HG03469 (cell line): ENCODE measurements at regions not wholly inside any gene's neighbourhood (a gene's known extent, or its start where the extent isn't known, plus 50 kb on each side); places are given as distances from the start of the nearest gene placed in this dataset.

Experiments
- ATAC-seq: cut with Tn5 transposase; IDR thresholded peaks from one replicate; pipeline ENCODE4 v1.9.1; 2021; ENCODE audit warnings: mild to moderate bottlenecking, moderate library complexity, moderate number of reproducible peaks; ENCODE audit not compliant: unreplicated experiment

DNA sequence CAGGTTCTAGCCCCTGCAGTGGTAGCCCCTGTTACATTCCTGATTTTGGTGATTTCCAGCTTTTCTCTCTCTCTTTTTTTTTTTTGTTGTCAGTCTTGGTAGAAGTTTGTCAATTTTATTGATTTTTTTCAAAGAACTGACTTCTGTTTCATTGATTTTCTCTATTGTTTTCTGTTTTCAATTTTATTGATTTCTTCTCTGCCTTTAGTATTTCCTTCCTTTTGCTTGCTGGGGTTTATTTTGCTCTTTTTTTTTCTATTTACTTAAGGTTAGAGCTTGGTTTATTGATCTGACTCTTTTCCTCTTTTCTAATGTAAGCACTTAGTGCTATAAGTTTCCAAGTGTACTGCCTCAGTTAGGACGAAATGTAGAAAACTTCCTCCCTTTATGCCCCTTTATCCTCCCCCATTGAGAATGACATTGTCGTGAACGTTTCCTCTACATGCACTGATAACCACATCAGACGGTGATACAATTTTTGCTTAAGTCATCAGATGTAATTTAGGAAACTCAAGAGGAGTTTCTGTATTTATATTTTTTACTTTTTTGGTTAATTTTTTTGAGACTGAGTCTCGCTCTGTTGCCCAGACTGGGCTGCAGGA is 81.1 kb upstream of the HS6ST1 start:
- no peak for ATAC-seq

DNA sequence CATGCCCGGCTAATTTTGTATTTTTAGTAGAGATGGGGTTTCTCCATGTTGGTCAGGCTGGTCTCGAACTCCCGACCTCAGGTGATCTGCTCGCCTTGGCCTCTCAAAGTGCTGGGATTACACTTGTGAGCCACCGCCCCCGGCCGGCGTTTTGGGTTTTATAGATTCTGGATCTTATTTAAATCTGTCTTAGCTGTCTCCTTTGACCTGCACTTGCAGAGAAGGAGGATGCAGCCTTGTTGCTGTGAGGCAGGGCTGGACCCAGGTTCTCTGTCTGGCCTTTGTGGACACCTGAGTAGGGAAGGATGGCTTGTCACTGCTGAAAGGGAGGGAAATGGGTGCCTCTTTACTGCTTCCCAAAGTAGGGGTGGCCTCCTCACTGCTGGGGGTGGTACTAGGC is 83.0 kb upstream of the HS6ST1 start:
- ATAC-seq = no peak

DNA sequence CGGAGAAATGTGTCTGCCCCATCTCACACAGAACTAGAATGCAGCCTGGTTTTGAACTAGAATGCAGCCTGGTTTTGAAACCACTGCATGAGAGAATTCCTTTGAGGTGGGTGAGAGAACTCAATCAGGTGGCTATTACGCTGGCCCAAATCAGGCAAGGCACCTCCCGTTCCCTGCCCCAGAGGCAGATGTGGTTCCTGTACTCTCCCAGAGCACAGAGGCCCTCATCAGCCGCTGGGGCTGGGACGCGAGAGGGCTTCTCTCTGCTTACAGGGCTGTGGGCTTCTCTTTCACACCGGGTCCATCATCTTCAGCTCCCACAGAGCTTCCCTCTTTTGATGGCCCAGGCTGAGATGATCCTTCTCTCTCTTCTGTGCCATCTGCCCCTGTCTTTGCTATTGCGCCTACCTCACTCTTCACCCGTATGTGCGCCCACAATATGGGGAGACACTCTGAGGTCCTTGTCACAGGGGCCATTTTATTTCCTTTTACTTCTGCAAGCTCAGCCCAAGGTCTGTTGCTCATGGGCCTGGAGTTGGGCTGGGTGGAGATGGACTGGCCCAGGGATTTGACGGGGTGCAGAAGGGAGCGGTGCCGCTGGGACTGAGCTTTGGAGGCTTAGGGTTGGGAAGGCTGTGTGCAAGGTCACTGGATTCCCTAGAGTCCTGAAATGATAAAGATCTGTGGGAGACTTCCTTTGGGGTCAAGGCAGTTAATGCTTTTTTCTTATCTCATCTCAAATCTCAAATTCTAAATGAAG is 84.4 kb upstream of the HS6ST1 start:
- ATAC-seq = no peak

DNA sequence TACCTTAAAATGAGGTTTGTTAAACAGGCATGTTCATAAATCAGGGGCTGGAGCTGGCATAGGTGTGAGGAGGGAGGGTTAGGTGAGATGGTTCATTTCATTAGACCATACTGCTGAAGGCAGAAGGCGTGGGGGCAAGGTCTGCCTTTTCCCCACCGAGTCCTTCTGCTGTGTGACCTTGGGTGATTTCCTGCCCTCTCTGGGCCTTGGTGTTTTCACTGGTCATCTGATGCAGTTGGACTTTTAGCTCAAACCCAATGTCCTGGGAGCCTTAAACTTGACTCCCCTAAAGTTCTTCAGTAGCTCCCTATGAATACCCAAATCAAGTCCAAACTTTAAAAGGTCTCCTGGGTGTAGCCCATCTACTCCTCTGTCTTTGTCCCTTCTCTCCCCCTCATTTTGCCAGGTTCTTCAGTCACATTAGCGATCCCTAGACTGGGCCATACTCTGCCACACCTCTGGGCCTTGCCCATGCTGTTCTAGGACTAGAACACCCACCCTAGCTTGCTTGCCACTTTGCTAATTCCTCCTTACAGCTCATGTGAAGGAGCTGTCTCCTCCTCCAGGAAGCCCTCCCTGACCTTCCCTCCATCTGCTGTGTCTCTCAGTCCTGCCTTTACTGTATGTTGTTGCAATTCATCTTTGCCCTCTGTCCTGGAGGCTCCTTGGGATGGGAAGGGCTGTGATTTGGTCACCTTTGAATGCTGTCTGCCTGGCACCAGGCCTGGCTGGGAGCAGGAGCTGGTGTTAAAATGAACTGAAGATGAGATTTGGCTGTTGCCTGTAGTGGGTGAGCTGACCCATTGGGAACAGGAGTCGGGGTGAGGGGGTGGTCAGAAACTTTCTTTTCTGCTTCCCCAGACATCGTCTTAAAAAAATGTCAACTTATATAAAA is 85.4 kb upstream of the HS6ST1 start:
- no peak for ATAC-seq

DNA sequence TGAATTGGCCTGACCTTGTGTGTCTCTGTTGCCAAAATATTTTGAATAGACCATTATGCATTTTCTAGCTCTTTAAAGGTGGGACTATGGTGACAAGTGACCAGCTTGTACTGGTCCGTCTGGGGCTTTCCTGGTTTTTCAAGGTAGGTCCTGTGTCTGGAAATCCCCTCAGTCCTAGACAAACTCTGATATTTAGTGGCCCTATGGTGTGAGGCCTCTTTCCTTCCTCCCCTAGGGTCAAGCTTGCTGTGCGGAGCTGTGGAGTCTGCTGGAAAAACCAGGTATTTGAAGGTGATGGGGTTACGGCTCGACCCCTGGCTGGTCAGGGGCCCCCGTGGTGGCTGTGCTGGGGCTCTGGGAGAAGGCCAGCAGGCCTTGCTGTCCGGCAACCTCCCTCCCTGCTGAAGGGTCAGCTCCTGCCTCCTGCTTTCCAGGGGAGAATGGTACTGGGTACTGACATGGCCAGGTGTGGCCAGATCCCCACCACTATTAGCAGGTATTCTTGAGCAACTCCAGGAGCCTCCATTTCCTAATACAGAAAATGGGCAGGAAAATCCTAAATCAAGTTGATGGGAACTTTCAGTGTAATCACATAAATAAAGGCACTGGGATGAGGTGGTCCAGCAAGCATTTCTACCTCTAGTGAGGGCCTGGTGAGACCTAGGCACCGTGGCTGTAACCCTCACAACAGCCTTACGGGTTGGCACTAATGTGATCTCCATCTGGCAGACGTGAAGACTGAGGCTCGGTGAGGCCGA is 86.2 kb upstream of the HS6ST1 start:
- no peak for ATAC-seq

DNA sequence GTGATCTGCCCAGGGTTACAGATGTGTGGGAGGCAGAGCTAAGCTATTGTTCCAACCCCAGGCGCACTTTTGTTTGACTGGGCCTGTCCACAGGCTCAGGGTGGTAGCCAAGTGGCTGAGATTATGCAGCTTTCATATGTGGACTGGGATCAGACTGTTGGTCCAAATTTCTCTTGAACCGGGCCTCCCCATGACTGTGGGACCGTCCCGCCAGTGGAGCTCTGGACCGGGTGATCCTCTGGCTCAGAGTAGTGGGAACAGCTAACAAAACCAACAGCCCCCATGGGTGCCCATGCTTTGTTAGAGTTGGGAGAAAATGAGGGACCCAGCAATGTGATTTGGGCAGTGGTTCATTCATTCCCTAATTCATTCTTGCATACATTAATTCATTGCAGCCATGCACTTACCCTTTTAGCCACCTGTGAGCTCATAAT is 86.8 kb upstream of the HS6ST1 start:
- no peak for ATAC-seq

DNA sequence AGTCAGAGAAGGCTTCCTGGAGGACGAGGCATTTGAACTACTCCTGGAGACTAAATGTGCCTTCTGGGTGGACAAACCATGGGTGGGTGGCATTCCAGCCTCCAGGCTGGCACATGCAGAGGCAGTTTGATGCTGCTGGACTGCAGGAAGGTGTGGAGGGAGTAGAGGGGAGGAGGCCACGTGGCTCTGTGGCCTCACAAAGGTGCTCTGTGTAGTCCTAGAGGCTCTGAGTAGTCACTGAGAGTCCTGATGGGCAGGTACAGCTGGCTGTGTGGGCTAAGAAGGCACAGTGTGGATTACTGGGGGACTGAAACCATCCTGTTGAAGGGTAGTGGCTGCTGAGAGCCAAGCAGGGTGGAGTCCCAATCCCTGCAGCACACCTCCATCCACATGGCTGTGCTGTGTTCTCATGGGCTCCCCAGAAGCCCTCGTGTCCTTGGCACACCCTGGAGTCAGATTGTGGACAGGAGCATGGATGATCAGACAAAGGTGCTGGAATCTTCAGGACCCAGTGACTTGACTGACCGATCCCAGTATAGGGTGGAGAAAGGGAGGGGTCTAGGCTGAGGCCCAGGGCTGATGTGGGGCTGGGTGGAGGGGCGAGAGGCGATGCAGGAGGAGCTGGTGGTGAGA is 87.4 kb upstream of the HS6ST1 start:
- ATAC-seq = no peak

DNA sequence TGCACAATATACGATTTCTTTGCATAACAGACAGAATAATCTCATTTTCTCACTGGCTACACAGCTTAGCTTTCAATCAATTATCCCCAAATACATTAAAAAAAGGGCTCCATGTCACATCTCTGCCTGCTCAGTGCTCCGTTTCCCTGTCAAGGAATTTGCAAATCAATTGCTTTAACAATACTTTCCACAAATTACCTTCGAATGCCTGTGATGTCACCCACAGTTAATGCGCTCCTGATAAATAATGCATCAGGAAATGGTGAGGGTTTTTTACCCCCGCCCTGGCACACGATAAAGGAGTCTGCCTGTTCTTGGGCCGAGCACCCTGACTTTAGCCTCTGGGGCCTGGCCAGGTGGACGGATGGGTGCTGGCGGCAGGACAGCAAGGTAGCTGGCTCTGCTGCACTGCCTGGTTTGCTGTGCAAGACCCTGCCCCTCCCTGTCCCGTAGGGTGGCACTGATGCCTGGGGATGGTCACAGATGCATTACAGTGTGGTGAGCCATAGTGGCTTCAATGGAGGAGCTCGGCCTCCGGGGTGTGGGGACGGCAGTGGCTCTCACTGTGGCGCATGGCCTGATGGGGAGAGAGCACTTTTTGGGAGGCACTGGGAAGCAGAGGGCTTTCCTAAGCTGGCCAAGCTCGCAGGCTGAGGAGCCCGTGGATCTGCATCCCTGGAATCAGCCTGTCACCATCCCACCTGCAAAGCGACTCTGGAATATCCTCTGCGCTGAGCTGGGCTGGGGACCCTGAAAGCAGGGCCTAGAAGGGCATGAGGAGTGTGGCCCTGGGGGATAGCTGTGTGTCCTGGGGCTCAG is 88.3 kb upstream of the HS6ST1 start:
- no peak for ATAC-seq

DNA sequence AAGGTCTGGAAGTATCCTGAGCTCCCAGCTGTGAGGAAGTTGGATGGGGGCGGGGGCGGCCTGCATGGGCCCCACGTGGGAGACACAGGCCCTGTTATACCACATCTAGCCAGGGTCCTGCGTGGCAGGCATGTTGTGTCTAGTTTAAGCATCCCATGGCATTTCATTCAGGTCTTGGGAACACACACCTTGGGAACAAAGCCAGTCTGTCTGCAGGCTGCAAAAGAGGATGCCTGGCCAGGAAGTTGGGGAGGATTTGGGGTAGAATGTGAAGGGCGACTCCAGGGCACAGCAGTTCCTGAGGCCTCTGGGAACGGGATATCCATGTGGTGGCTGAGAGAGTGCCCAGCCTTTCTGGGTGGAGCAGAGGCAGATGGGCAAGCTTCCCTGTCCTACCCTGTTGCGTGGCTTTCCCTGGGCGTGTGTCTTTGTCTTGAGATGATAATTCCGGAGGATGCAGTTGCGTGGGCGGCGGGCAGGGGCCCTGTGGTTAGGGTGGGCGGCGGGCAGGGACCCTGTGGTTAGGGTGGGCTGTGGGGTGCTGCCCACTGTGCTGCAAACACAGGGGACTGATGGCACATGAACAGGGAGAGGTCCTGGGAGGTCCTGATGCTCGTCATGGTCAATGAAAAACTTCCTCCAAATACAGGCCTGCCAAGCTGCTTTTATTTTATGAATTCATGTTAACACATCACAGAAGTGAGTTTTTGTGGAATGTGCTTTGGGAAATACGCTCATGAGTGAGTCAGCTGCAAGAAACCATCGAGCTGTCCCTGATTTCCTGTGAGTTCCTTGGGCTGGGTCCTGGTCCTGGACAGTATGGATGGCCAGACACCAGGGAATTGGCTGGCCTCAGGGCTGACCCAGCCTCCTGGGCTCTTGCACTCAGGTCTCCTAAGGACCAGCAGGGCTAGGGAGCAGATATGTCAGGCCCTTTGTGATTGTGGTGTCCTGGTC is 90.0 kb upstream of the HS6ST1 start:
- ATAC-seq = no peak

DNA sequence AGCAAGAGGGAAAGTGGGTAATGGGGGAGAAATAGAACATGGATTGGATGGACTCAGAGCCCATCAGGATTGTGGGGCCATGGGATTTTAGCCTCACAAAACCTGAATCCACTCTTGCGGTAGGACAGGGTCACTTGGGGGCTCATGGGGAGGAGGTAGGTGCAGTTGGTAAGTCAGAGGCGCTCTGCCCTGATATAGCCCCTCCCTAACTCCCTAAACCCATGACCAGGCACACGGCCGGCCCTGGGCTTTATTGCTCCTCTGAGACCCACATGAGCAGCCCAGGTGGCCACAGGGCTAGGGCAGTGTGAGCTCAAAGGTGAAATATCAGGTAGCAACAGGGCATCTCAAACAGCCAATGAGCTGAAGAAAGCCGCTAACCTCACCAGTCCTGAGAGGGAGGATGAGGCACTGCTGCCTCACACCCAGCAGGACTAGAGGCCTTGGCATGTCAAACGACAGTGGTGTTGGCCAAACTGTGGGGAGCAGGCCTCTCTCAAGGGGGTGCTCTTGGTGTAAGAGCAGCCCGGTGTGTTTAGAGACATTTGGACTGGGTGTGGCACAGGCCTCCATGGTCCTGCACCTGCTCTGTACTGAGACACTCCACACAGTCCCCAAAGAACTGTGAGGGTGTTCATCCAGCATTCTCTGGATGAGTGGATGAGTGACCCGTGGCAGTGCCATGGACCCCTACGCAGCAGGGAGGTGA is 90.8 kb upstream of the HS6ST1 start:
- ATAC-seq = no peak

DNA sequence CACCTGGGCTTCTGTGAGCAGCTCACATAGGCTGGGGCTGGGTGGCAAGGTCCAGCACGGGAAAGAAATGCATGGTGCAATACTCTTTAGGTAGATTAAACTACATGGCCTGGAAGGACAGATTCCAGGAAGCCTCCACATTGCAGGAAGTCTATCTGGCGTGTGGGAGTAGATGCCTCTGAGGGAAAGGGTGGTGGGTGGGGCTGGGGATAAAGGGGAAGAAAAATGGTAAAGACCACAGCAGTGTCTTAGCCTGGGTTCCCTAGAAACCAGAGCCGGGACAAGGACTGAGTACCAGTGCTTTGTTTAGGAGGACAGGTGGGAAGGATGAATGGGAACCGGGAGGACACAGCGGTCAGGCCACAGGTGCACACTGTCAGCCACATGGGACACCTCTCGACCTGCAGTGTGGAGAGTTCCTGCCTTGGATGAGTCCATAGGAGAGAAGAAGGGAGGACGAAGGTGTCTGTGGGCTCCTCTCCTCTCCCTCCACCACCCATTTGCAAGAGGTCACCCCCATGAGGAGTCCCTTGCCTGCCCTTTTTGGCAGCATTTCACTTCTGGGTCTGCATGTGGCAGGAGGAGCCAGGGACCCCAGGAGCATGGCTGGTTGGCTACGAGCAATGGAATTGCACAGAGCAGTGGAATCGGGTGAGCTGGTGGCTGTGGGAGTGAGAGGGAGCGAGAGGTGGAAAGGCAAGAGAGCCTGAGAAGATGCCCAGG is 91.5 kb upstream of the HS6ST1 start:
- ATAC-seq = no peak

DNA sequence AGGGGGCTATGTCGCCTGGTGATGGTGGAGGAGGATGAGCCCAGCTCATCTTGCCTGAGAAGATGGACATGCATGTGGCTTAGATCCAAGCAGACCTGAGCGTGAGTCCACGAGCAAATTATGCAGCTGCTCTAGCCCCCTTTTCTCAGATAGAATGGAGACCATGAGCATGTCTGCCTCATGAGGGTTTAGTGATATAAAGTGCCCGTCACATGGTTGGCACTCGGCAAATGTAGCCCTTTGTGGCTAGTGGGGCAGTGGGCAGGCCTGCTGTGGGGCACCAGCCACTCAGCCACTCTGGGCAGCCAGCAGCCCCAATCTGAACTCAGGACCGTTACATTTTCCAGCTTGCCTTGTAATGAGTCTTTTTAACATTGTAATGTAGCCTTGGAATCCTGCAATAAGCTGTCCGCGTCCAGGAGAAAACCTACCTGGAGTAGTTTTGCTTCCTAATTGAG is 92.1 kb upstream of the HS6ST1 start:
- ATAC-seq = no peak

DNA sequence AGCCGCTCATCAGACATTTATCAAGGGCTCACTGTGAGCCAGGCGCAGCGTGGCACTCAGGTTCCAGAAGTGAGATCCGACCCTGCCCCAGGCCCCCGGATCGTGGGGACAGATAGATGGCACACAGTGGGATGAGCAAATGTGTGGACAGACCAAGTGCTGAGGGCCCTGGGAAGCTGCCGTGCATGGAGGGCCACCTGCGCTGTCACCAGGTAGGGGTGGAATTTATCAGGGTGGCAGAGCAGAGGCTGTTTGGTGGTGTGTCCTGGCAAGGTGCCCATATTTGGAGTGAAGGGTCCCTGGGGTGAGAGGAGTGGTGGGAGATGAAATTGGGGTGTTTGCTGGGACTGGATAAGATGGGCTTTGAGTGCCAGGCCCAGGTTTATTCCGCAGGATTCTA is 92.8 kb upstream of the HS6ST1 start:
- ATAC-seq = no peak

DNA sequence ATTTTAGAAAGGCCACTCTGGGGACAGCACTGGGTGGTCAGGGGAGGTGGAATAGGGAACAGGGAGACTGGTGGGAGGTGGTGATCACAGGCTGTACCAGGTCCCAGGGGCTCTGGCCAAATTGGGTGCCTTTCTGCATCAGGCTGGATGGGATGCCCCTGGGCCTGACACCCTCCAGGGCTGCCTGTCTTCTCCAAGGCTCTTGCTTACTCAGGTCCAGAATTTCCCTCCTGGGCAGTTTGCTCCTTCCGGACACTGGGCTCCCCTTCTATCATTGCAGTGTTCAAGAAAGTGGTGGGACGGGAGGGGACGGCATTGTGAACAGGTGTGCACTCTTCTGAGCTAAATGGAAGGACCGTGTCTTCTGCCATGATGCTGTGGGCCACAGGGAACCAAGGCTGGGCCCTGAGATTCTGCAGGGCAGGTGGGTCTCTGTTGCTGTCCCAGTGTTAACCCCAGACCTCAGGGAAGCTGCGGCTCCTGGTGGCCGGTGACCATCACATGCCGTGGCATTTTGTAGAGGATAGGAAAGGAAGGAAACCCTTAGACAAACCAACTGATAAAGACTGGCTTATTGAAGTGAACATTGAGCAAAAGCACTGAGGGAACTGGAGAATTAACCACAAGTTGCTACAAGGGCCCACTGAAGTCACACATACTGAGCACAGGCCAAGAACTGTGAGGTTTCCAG is 93.7 kb upstream of the HS6ST1 start:
- no peak for ATAC-seq

DNA sequence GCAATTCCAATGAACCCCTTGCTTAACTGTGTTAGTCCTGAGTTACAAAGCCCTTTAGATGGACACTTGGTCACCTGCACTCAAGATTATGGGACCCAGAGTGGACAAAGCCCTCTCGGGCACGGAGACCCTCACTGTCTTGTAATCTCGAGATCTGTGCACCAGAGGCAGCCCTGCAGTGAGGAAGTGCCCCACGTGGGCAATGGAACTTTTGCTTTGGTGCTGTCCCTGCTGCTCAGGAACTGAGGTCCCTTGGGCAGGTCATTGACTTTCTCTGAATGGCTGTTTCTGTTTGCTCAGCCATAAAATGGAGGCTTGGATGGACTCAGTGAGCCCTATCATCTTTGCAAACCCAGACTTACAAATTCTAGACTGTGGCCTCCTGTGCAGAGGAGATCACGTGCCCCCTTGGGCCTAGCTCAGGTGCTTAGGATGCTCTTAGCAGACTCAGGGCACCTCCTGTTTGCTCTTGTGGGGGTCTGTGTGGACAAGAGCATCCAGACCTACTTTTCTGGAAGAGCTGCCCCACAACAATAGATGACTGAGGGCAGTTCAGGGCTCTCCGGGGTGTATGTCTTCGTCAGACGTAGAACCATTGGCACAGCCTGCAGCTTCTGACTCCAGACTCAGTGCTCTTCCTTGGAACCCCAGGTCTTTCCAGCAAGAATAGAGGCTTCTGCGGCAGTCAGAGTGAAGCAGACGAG is 94.5 kb upstream of the HS6ST1 start:
- no peak for ATAC-seq
